ENCODE measurements at regions not wholly inside any gene's neighbourhood (a gene's known extent, or its start where the extent isn't known, plus 50 kb on each side); places are given as distances from the start of the nearest gene placed in this dataset.

- no peak for DNase-seq
These were observed 522.2 kb downstream of the SOX2 start for GRCh38 chr3:182233957-182234356.

DNA sequence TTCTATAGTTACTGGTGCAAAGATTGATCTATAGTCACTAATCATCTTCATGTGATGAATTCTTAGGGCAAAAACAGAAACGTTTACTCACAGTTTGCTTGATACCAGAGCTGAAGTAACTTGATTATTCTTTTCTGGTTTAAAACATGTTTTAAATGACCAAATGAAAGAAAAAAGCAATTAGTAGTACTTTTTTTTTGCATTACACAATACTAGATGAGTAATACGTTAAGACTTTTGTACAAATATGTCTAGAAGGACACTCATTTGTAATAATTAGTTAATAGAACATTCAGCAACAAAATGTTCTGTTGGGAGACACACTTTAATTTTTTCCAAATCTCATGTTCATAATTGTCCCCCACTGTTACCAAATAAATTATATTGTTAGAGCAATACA lies 523.2 kb downstream of the SOX2 start:
- no peak for DNase-seq

DNA sequence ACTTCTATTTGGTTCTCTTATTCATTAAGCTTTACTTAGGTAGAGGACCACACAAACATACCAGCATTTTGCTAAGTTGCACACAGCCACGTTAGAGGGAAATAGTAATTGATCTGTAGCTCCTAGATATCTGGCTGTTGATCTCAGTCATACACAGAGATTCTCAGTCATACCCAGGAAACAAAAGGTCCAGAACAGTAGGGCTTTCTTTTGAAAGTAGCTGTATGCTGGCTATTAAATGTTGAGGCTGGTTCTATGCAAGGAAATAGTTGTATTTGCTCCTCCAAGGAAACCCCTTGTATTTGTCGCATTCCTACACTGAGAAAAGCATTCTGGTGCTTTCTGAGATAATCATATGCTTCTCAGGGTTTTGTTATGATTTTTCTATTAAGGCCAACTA lies 523.8 kb downstream of the SOX2 start:
- no peak for DNase-seq

DNA sequence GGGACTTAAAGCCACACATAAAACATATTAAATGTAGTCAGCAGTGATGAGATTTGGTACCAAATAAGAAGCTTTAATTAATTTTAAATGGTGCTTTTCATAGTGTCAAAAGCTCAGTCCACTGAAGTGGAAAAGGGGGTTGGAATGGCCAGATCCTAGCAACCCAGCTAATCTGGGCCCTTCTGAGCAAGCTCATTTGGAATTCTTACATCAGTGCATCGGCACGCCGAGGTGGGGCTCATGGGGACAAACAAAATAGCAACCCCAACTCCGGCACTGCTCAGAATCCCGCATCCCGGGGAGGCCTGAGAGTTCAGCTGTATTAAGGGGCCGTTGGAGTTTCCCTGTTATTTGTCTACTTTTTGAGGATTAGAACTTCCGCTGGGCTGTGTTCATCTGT lies 526.4 kb downstream of the SOX2 start:
- DNase-seq, result no peak

GRCh38 chr3:182239316-182239715 lies 527.6 kb downstream of the SOX2 start:
- DNase-seq, result no peak

DNA sequence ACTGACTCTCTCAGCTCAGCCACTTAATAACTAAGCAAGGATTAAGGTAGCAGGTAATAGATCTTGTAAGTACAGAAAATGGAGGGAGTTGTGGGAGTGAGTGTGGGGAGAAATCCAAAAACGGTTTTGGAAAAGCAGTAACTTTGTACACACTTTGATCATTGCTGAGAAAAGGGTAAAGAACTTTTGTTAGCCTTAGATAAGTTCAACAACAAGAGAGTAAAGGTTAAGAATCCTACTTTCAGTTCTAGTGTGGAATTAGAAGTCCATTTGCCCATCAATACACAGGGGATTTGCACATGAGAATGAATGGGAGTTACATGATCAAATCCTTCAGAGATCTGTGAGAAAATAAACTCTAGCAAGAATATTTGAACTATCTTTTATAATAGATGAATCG lies 528.7 kb downstream of the SOX2 start:
- DNase-seq, result no peak

GRCh38 chr3:182241196-182241765 lies 529.6 kb downstream of the SOX2 start:
- DNase-seq, result no peak

GRCh38 chr3:182241766-182242488 lies 530.2 kb downstream of the SOX2 start:
- DNase-seq, result no peak

DNA sequence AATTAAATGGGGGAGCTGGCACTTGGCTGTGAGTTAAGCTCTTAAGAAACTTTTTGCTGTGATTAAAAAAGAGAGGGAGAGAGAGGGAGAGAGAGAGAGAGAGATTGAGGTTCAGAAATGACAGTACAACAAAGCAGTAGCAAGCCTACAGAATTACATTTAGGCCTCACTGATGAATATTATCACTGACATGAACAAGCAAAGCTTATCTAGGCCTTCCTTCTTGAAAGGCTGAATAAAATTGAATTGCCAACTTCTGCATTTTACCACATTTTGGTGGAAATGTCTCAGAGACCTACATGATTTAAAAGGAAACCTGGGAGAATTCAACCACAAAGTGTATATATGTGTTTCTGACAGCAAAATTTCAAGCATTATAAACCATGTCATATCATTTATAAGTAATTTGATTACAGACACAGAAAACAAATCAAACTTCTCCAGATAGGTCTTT lies 530.8 kb downstream of the SOX2 start:
- DNase-seq, result no peak

- no peak for DNase-seq
These were observed 531.9 kb downstream of the SOX2 start for GRCh38 chr3:182243625-182244024.

DNA sequence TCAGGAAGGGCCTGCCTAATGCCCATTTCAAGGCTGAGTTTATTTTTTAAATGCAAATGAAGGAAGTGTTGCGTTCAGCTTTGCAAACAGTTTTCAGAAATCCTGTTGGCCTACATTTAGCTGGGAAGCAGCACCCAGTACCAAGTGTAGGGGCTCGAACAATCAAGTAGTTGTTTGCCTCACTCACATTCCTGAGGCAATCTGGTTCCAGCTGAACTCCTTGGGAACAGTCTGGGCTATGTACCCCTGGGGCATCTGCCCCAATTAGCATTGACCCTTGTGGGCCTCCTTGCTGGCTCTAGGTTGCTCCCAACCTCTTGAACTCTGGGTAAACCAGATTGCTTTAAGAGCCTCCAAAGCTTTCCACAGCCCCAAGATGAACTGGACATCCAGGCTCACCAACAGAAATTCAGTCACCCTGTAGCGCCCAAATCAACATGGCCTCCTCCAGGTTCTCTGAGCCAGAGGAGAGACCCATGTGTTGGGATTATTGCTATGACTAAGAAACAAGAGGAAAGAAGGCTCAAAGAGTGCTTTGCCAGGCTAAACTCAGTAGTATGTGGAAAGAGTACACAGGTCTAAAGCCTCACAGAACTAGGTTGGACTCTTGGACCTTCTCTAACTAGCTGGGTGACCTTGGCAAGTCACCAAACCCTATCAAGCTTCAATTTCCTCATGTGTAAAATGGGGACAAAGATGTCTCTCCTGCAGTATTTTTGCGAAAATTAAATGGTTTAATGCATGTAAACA lies 532.7 kb downstream of the SOX2 start:
- DNase-seq, result no peak

DNA sequence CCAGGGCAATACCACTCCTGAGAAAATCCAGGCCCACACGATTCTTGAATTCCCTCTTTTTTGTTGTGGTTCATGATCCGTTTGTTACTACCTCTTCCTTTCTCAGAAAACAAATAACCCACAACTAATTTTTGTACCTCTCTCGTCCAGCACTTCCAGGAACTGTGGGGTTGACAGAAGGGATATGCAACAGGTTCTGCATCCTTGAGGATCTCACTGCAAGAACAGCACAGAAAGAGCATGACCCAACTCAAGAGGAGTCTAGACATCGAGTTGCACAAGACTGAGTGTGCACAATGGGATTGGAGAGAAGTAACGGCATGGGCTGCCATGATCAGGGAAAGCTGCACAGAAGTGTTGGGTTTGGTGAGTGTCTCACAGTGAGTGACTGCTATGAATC lies 533.3 kb downstream of the SOX2 start:
- no peak for DNase-seq

DNA sequence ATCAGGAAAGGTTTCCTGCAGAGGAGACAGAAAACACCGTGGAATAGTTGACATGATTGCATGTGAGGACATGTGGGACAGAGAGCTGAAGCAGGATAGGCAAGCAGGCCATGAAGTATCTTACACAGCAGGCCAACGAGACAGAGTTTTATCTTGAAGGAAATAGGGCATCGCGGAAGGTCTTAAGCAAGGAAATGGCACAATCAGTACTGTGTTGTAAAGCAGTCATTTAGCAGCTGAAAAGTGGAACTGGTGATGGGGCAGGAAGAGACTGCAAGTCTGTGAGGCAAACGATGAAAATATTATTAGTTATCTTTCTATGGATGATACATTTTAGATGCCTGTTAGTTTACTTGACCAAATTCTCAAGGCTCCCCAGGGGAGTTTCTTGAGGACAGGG lies 535.1 kb downstream of the SOX2 start:
- no peak for DNase-seq

GRCh38 chr3:182248349-182248880 lies 536.7 kb downstream of the SOX2 start:
- DNase-seq, result no peak

DNA sequence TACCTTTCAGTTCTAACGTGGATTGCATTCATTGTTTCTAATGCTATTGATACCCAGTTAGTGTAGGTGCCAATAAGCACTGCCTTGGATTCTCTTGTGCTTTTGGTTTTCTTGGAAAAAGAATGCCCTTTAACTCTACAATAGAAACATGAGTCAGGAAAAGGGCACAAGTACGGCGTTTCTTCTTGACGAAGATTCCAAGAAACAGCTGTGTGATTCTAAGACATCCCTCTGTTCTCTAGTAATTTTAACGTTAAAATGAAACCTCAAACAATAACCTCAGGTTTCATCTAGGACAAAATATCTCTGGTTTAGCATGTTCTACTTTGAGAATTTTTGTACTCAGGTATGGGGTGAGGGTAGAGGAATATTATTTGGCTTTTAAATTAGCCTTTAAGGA lies 540.5 kb upstream of the ATP11B start:
- DNase-seq, result no peak

GRCh38 chr3:182255158-182255557 lies 538.1 kb upstream of the ATP11B start:
- DNase-seq, result no peak

DNA sequence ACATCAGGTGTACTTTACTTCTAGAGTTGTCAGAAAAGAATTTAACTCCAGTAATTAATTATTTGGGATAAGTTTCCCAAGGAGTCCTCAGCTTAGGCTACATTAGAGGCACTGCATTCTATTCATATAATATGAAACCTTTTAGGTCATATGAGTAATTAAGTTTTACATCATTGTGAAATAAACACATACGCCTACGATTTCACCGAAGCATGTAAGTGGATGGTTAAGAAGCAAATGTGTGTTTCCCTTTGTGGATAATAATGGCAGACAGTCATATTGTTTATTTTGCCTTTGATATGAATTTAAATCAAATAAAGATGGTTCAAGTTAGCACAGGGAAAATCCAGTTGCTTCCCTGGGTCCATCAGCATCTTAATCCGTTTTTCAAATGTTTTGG lies 535.9 kb upstream of the ATP11B start:
- no peak for DNase-seq

DNA sequence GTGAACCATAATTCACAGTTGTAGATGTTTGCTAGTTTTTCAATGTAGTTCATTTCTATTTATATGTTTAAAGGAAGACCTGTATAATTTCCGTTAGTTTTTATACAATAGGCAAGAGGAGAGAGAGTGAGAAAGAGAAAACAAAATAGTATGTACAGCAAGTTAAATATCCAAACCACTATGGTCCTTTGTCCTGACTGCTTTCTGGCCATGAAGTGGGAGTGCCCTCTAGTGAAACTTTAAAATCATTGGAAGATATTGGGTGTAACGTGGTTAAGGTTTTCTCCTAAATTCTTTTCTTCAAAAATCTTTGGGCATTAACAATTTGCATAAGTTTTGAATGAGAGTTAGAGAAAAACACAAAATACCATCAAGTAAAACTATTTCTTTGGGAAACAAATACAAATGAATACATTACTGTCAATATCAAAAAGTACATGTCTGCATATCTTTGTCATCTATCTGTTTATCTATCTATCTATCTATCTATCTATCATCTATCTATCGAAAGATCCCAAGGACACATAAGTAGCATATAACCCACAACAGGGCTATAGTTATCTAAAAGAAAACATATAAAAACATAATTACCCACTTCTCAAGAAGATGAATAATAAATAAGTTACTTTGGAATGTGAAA lies 534.6 kb upstream of the ATP11B start:
- no peak for DNase-seq

GRCh38 chr3:182259579-182259978 lies 533.7 kb upstream of the ATP11B start:
- no peak for DNase-seq

DNA sequence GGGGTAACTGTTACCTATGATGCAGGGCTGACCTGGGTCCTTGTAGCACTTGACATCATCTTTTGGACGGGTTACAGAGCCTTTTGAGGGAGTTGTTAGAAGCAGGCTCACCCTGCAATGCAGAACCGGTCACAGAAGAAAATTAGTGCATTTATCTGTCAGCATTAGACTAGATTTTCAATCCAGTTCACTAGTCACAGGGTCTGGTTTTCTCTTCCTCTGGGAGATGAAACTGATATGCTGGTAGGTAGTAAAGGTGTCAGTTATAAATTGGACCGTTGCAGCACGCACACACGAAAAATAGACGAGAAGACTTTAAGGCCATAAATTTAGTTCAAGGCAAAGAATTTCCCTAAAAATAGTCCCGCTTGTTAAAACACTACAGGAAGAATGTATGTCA lies 532.3 kb upstream of the ATP11B start:
- no peak for DNase-seq

- DNase-seq, result no peak
These were observed 524.6 kb upstream of the ATP11B start for GRCh38 chr3:182268711-182269110.

GRCh38 chr3:182276512-182276911 lies 516.8 kb upstream of the ATP11B start:
- DNase-seq, result no peak

DNA sequence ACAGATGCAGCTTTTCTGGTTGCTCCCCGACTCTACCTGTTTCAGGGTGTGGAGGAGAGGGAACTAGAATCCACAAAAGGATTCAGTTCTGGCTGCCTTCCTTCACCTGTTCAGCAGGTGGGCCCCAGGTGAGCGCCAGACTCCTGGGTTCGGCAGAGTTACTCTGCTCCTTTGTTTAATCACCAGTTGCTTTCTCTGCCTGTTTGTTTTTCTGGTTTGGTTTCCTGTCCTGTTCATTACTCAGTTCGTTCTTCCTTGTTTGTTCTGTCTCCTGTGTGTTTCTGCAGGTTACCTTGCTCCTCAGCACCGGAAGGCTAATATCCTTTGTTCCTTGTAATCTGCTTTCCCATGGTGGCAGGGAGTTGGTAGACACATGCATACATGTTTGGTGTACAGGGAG lies 508.5 kb upstream of the ATP11B start:
- no peak for DNase-seq

GRCh38 chr3:182292591-182292990 lies 500.7 kb upstream of the ATP11B start:
- DNase-seq, result no peak
